ENCODE measurements at regions not wholly inside any gene's neighbourhood (a gene's known extent, or its start where the extent isn't known, plus 50 kb on each side); places are given as distances from the start of the nearest gene placed in this dataset.

DNA sequence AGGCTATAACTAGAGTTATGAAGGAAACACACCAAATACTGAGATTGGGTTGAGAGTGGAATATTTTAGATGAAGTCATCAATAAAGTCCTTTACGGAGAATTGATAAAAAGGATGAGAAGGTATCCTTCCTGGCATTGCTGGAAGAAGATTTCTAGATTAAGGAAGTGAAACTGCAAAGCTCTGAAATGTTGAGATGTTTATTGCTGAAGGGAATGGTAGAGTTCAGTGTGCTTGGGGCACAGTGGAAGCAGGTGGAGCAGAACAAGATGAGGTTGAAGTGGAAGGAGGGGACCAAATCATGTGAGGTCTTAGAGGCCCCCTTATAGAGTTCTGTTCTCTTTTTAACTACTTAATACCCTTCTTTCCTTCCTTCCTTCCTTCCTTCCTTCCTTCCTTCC lies 848.5 kb downstream of the RAB28 start:
- H3K79me1 ChIP-seq (ENCODE audit: low read depth, low read length), result no peaks in the 10 kb centered on the region
- no peak overlapping the region for H2BK20ac ChIP-seq (ENCODE audit: low read length)
- H3K23me2 ChIP-seq (ENCODE audit: low read depth, low read length), result no peaks in the 10 kb centered on the region
- H3K4me3 ChIP-seq (ENCODE audit: extremely low read depth in 1 of 4, insufficient read depth in 2 of 4, low read depth in 3 of 4, low read length in 4 of 4), result no peak overlapping the region
- FAIRE-seq, result no peak
- H3K23ac ChIP-seq (ENCODE audit: insufficient read length), result no peak overlapping the region
- no peak overlapping the region for H2BK120ac ChIP-seq (replicated peaks; ENCODE audit: low read depth, low read length)
- peaks cover 7 to 10% of the 10 kb centered on the region in 2 experiments; a peak in 3 of 4 replicates for H3K9me3 ChIP-seq (ENCODE audit: insufficient read depth in 2 of 2, low read depth in 1 of 2, low read length in 1 of 2)
- H4K91ac ChIP-seq (replicated peaks; ENCODE audit: insufficient read length, low read length), result no peak overlapping the region
- H3K4me1 ChIP-seq (replicated peaks in 1 of 4; ENCODE audit: control insufficient read depth in 3 of 4, insufficient read depth in 4 of 4, low read length in 3 of 4), result no peaks in the 10 kb centered on the region
- H3K18ac ChIP-seq (ENCODE audit: extremely low read depth, low read length), result no peak overlapping the region
- H3K4me2 ChIP-seq (ENCODE audit: insufficient read depth in 1 of 2, low read depth in 2 of 2, low read length in 2 of 2), result no peak overlapping the region
- H3K56ac ChIP-seq (replicated peaks; ENCODE audit: insufficient read length, low read depth, low read length), result no peak overlapping the region
- H2BK5ac ChIP-seq (ENCODE audit: low read depth, low read length), result no peak overlapping the region
- no peak overlapping the region for H3K27ac ChIP-seq (ENCODE audit: low read depth, low read length)
- H4K8ac ChIP-seq (ENCODE audit: extremely low read depth, insufficient read depth, low read length), result no peak overlapping the region
- no peaks in the 10 kb centered on the region for H3K27me3 ChIP-seq (replicated peaks in 1 of 4; ENCODE audit: control insufficient read depth in 3 of 4, extremely low read depth in 1 of 4, insufficient read depth in 3 of 4, low read length in 3 of 4)
- H3K4ac ChIP-seq (replicated peaks; ENCODE audit: insufficient read length, low read depth, low read length), result no peak overlapping the region
- no peak for DNase-seq (ENCODE audit: low read depth in 1 of 2, low spot score in 2 of 2)
- H2AFZ ChIP-seq (ENCODE audit: low read length), result no peak overlapping the region
- H4K20me1 ChIP-seq (replicated peaks in 1 of 2; ENCODE audit: control insufficient read depth in 1 of 2, insufficient read depth in 2 of 2, low read length in 2 of 2), result no peaks in the 10 kb centered on the region
- 100% methylated on average over 1 of the region's 1 CpG for WGBS, 2 experiments (ENCODE audit: extremely low coverage in 1 of 2, insufficient coverage in 1 of 2, insufficient read length in 1 of 2, insufficient replicate concordance in 2 of 2, low coverage in 1 of 2, low lambda C conversion rate in 2 of 2, missing lambda C conversion rate in 1 of 2)
- no peaks in the 10 kb centered on the region for H3K36me3 ChIP-seq (ENCODE audit: control insufficient read depth in 2 of 4, insufficient read depth in 4 of 4, low read length in 3 of 4)
- no peak overlapping the region for H3K14ac ChIP-seq (ENCODE audit: insufficient read length)
- POLR2A ChIA-PET (ENCODE audit: partially characterized antibody), result no interaction called here
- CTCF ChIA-PET (ENCODE audit: partially characterized antibody), result no interaction called here
- H2AK5ac ChIP-seq (ENCODE audit: low read depth, low read length), result no peak overlapping the region
- H2BK15ac ChIP-seq (ENCODE audit: low read length), result no peak overlapping the region
- no peak overlapping the region for H4K5ac ChIP-seq (ENCODE audit: insufficient read length, low read depth, low read length)
- no peaks in the 10 kb centered on the region for H3K79me2 ChIP-seq (ENCODE audit: control insufficient read depth in 1 of 2, insufficient read depth in 2 of 2, low read length in 2 of 2)
- no peak overlapping the region for H2BK12ac ChIP-seq (ENCODE audit: low read depth, low read length)
- H3K9ac ChIP-seq (replicated peaks in 1 of 4; ENCODE audit: extremely low read depth in 1 of 4, low read depth in 3 of 4, low read length in 3 of 4), result no peak overlapping the region
- TF ChIP-seq TBP (IDR thresholded peaks at IDR 0.05; ENCODE audit: low read depth, low read length), result no peak
- TF ChIP-seq RXRA (IDR thresholded peaks at IDR 0.05; ENCODE audit: insufficient read depth, low read depth, low read length), result no peak
- TF ChIP-seq BCL11A (IDR thresholded peaks at IDR 0.05; ENCODE audit: low read depth in 2 of 2, low read length in 2 of 2), result no peak
- no peak for TF ChIP-seq SUZ12 (IDR thresholded peaks at IDR 0.05; ENCODE audit: low read length)
- no peak for TF ChIP-seq SP2 (IDR thresholded peaks at IDR 0.05; ENCODE audit: low read length)
- no peak for TF ChIP-seq RFX5 (IDR thresholded peaks at IDR 0.05; ENCODE audit: borderline replicate concordance, low read depth, low read length)
- TF ChIP-seq NANOG (IDR thresholded peaks at IDR 0.05; ENCODE audit: insufficient read depth, low read depth, low read length, poor library complexity, severe bottlenecking), result no peak
- TF ChIP-seq CBX8 (IDR thresholded peaks at IDR 0.05; ENCODE audit: borderline replicate concordance, low read depth, low read length), result no peak
- TF ChIP-seq, protein P1, sequence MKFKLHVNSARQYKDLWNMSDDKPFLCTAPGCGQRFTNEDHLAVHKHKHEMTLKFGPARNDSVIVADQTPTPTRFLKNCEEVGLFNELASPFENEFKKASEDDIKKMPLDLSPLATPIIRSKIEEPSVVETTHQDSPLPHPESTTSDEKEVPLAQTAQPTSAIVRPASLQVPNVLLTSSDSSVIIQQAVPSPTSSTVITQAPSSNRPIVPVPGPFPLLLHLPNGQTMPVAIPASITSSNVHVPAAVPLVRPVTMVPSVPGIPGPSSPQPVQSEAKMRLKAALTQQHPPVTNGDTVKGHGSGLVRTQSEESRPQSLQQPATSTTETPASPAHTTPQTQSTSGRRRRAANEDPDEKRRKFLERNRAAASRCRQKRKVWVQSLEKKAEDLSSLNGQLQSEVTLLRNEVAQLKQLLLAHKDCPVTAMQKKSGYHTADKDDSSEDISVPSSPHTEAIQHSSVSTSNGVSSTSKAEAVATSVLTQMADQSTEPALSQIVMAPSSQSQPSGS (IDR thresholded peaks at IDR 0.05; ENCODE audit: low read length), result no peak
- TF ChIP-seq SIN3A (conservative IDR thresholded peaks at IDR 0.05 in 1 of 2, IDR thresholded peaks at IDR 0.05 in 1 of 2; ENCODE audit: low read depth in 1 of 2, low read length in 2 of 2), result no peak
- TF ChIP-seq, protein P2, sequence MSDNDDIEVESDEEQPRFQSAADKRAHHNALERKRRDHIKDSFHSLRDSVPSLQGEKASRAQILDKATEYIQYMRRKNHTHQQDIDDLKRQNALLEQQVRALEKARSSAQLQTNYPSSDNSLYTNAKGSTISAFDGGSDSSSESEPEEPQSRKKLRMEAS (IDR thresholded peaks at IDR 0.05), result no peak
- no peak for TF ChIP-seq MAFK (IDR thresholded peaks at IDR 0.05; ENCODE audit: low read depth, low read length)
- TF ChIP-seq HDAC6 (IDR thresholded peaks at IDR 0.05; ENCODE audit: low read depth, low read length), result no peak
- TF ChIP-seq SP1 (IDR thresholded peaks at IDR 0.05; ENCODE audit: low read depth, low read length), result no peak
